Thyroid gland (tissue), 4 donors: ENCODE measurements at regions not wholly inside any gene's neighbourhood (a gene's known extent, or its start where the extent isn't known, plus 50 kb on each side); places are given as distances from the start of the nearest gene placed in this dataset.
A peak's percentile ranks its signal among the peaks of the same experiment; 100 is the strongest.

Experiments
- DNase-seq, 2 donors: peaks; one replicate each; pipeline ENCODE4 v3.0.0-alpha.2; 2019
- H3K27ac ChIP-seq, 3 donors: fragments of 200-600 bp; sonication (generic); 1 replicate in 2 of 3; 2 replicates in 1 of 3; pipeline ENCODE4 v1.5.1; 2016 to 2019; ENCODE audit warnings: mild to moderate bottlenecking in 1 of 3, moderate library complexity in 1 of 3
- H3K27me3 ChIP-seq: fragments of 200-600 bp; sonication (generic); one replicate; pipeline ENCODE4 v1.5.1; 2019
- H3K36me3 ChIP-seq, 2 donors: fragments of 200-600 bp; sonication (generic); one replicate each; pipeline ENCODE4 v1.5.1; 2016 to 2019
- H3K4me1 ChIP-seq, 2 donors: fragments of 200-600 bp; sonication (generic); one replicate each; pipeline ENCODE4 v1.5.1; 2017 to 2019
- H3K4me3 ChIP-seq, 3 donors: fragments of 200-600 bp; sonication (generic); replicated peaks in 1 of 3; 1 replicate in 2 of 3; 2 replicates in 1 of 3; pipeline ENCODE4 v1.5.1; 2016; ENCODE audit warnings: mild to moderate bottlenecking in 1 of 3
- H3K9me3 ChIP-seq: fragments of 200-600 bp; sonication (generic); one replicate; pipeline ENCODE4 v1.5.1; 2017
- POLR2A ChIP-seq, 2 donors: fragments of 450-650 bp; IDR thresholded peaks; one replicate each; pipeline ENCODE4 v1.6.1; 2017; ENCODE audit warnings: antibody characterized with exemption in 2 of 2, mild to moderate bottlenecking in 2 of 2, moderate library complexity in 1 of 2
- WGBS, 2 donors: methylation state at CpG; one replicate each; pipeline ENCODE4 v1.1.5; 2017; 5-methylcytosine and 5-hydroxymethylcytosine counted together
- intact Hi-C: fragments of 100-400 bp; cut with DNase I; formaldehyde crosslinking; loops from one replicate; pipeline ENCODE4 v1.15.1; 2023
- TF ChIP-seq, protein P1 (sequence below), 6 experiments: fragments of 200-600 bp in 3 of 6; fragments of 450-650 bp in 3 of 6; sonication (generic) in 3 of 6; IDR thresholded peaks; one replicate each; pipeline ENCODE4 v1.5.1; 2016 to 2019; ENCODE audit warnings: antibody characterized with exemption in 6 of 6, mild to moderate bottlenecking in 2 of 6, inconsistent platforms in 1 of 6, moderate library complexity in 1 of 6

DNA sequence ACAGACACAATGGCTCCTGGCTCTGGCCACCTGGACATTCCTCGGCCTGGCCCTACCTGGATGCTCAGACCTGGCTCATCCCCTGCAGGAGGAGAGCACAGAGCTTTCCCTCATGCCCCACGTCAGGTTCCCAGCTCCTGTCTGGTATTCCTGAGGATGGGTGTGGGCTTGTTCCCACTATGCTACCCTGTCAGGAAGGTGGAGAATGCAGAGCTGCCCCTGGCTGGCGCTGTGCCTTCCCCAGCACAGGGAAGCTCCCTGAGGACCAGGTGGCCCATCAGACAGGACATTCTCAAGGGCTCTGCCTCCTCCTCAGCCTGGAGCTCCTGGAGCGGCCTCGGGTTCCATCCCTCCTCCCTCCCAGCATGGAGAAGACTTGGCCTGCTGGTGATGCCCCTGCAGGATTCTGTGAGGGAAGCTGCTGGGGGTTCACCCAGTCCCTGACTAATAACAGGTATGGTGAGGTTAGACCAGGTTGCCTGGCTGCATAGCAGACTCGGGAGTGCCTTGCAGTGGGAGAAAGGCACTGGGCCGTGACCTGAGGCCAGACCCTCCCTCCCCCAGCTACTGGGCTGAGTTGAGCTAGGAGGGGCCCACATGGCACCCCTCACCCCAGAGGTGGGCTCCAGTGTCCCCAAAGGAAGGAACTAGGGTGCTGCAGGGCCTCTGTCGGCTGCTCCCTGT is 156.0 kb upstream of the MLN start:
- Histone ChIP-seq H3K27ac (no peak overlapping the region), H3K27me3 (no peaks in the 10 kb centered on the region), H3K4me3 (no peak overlapping the region), H3K9me3 (no peaks in the 10 kb centered on the region), H3K36me3 (no peaks in the 10 kb centered on the region), H3K4me1 (no peaks in the 10 kb centered on the region)
- TF ChIP-seq, protein P1, sequence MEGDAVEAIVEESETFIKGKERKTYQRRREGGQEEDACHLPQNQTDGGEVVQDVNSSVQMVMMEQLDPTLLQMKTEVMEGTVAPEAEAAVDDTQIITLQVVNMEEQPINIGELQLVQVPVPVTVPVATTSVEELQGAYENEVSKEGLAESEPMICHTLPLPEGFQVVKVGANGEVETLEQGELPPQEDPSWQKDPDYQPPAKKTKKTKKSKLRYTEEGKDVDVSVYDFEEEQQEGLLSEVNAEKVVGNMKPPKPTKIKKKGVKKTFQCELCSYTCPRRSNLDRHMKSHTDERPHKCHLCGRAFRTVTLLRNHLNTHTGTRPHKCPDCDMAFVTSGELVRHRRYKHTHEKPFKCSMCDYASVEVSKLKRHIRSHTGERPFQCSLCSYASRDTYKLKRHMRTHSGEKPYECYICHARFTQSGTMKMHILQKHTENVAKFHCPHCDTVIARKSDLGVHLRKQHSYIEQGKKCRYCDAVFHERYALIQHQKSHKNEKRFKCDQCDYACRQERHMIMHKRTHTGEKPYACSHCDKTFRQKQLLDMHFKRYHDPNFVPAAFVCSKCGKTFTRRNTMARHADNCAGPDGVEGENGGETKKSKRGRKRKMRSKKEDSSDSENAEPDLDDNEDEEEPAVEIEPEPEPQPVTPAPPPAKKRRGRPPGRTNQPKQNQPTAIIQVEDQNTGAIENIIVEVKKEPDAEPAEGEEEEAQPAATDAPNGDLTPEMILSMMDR (IDR thresholded peaks at IDR 0.05): no peak
- no peak for TF ChIP-seq POLR2A (IDR thresholded peaks at IDR 0.05)
- WGBS, 2 donors: 74 to 87% methylated on average over 3 to 7 of the region's 8 CpGs
- no peak for DNase-seq
- intact Hi-C loops: no loop called here

DNA sequence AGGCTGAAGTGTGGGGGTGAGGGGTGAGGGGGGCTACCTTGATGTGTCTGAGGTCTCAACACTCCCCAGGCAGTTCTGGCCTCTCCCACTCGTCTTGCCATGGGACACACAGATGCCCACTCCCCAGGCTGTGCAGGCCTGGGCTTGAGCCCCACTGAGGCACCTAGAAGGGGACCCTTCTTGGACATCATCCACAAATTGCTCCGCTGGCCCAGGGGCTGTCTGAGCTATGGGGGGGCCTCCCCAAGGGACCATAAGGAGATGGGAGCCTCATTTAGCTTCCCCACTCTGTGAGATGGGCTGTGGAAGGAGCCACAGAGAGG is 155.5 kb upstream of the MLN start:
- H3K4me1 ChIP-seq: no peaks in the 10 kb centered on the region
- no peak overlapping the region for H3K4me3 ChIP-seq
- no peaks in the 10 kb centered on the region for H3K36me3 ChIP-seq
- no peak overlapping the region for H3K27ac ChIP-seq
- no peak for TF ChIP-seq POLR2A (IDR thresholded peaks at IDR 0.05)
- TF ChIP-seq, protein P1 (IDR thresholded peaks at IDR 0.05): no peak
- no peaks in the 10 kb centered on the region for H3K27me3 ChIP-seq
- no peaks in the 10 kb centered on the region for H3K9me3 ChIP-seq
- DNase-seq: no peak
- 50 to 53% methylated on average over 2 of the region's 2 CpGs for whole genome bisulfite sequencing, 2 donors
- intact Hi-C loops: no loop called here

DNA sequence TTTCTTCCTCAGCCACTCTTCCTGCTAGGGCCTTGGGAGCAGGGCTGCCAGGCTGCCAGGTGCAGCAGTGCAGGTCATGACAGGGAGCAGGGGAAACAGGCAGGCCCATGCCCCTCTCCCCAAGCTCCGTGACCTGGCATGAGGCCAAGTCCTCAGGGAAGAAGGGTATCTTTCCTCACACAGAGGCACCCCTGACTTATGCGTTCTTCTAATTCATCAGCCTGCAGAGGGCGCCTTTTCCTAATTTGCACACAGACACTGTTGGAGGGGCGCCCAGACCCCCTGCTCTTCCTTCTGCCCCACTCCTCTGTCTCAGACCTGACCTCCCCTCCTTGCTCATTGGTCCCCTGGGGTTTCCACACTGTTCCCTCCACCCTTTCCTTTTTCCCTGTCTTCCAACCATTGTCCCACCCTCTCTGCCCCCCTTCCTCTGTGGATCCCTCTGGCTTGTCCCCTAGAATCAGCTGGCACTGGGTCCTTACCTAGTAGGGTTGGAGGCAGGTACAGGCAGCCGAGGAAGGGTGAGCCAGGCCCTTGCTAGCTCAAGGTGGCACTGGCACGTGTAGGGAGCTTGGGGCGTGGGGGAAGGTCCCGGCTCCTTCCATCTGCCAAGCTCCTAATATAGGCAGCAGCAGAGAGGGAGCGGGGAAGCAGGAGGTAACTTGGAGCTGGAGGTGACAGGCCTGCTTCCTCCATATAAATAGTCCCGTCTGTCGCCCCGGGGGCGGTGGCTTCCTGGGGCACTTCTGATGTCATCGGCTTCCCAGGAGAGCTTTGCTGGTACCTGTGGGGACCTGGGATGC is 154.9 kb upstream of the MLN start:
- no peak overlapping the region for H3K27ac ChIP-seq
- 70 to 71% methylated on average over 14 of the region's 14 CpGs for WGBS, 2 donors
- TF ChIP-seq POLR2A (IDR thresholded peaks at IDR 0.05): no peak
- TF ChIP-seq, protein P1 (IDR thresholded peaks at IDR 0.05): no peak
- H3K36me3 ChIP-seq: no peaks in the 10 kb centered on the region
- intact Hi-C loops: no loop called here
- no peaks in the 10 kb centered on the region for H3K4me1 ChIP-seq
- H3K27me3 ChIP-seq: no peaks in the 10 kb centered on the region
- no peaks in the 10 kb centered on the region for H3K9me3 ChIP-seq
- H3K4me3 ChIP-seq: no peak overlapping the region
- DNase-seq: peak in 1 of 2 donors; percentile 8

DNA sequence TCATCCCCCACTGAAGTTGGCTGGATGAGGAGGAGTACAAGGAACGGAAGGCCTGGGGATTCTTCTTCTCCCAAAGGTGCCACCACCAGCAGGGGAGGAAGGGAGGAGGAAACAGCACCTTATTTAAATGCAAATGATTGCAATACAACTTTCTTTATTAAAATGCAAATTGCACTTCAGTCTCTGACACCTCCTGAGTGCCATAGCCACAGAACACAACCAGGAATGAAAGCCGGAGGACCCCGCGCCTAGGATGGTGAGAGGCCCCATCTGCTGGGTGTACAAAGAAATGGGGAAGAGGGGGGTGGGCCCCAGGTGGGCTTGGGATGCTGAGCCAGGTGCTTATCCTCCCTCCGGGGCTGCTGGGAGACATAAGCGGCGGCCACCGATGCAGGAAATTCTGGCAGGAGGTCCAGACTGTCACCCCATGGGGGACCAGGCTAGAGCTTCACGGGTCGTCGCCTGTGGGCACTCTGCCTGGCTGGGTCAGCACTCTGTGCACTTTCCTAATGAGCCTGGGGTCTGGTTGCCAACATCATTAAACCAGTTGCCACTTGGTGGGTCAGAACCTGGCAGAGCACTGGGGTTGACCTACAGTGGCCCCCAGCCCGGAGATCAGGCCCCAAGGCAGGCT is 154.2 kb upstream of the MLN start:
- TF ChIP-seq POLR2A (IDR thresholded peaks at IDR 0.05): no peak
- TF ChIP-seq, protein P1 (IDR thresholded peaks at IDR 0.05): no peak
- 47 to 48% methylated on average over 11 to 12 of the region's 12 CpGs for WGBS, 2 donors

More for the DNA sequence above, 154.2 kb upstream of the MLN start:
- H3K27me3 ChIP-seq: no peaks in the 10 kb centered on the region
- no peaks in the 10 kb centered on the region for H3K4me1 ChIP-seq
- H3K4me3 ChIP-seq: no peak overlapping the region
- H3K36me3 ChIP-seq: no peaks in the 10 kb centered on the region
- DNase-seq: no peak
- no peak overlapping the region for H3K27ac ChIP-seq
- no peaks in the 10 kb centered on the region for H3K9me3 ChIP-seq
- intact Hi-C loops: no loop called here
